Colonic mucosa (tissue), 4 donors: ENCODE measurements at regions not wholly inside any gene's neighbourhood (a gene's known extent, or its start where the extent isn't known, plus 50 kb on each side); places are given as distances from the start of the nearest gene placed in this dataset.

Experiments used
- DNase-seq: peaks from one replicate; pipeline ENCODE4 v3.0.0-alpha.2; 2020
- H3K27ac ChIP-seq: fragments of 200-600 bp; one replicate; pipeline ENCODE4 v1.8.0; 2021
- H3K27me3 ChIP-seq: fragments of 200-600 bp; one replicate; pipeline ENCODE4 v1.8.0; 2021
- H3K36me3 ChIP-seq: fragments of 200-600 bp; one replicate; pipeline ENCODE4 v1.8.0; 2021
- H3K4me1 ChIP-seq: fragments of 200-600 bp; one replicate; pipeline ENCODE4 v1.8.0; 2021; ENCODE audit warnings: mild to moderate bottlenecking
- H3K4me3 ChIP-seq: fragments of 200-600 bp; one replicate; pipeline ENCODE4 v1.8.0; 2021
- H3K9ac ChIP-seq, 2 donors: one replicate each; pipeline ENCODE4 v1.7.0; 2013; ENCODE audit warnings: control low read depth in 2 of 2, low read depth in 2 of 2, low read length in 2 of 2
- H3K9me3 ChIP-seq: fragments of 200-600 bp; one replicate; pipeline ENCODE4 v1.8.0; 2021
- CTCF ChIP-seq: fragments of 200-600 bp; IDR thresholded peaks from one replicate; pipeline ENCODE4 v1.8.0; 2022; ENCODE audit warnings: antibody characterized with exemption, mild to moderate bottlenecking
- intact Hi-C: fragments of 100-400 bp; cut with DNase I; formaldehyde crosslinking; loops from one replicate; pipeline ENCODE4 v1.14.1; 2022
- donor health status: healthy.
- donor health status: DM: no; HTN: no; CAD: no.
- donor health status: DM: no; HTN: no; CAD: no.

GRCh38 chr7:118846977-118847376, 622.5 kb downstream of the ANKRD7 start:
- Histone ChIP-seq H3K27ac (no peak overlapping the region), H3K4me1 (no peaks in the 10 kb centered on the region), H3K36me3 (no peaks in the 10 kb centered on the region), H3K9me3 (no peaks in the 10 kb centered on the region), H3K27me3 (no peaks in the 10 kb centered on the region), H3K4me3 (no peak overlapping the region), H3K9ac (no peak overlapping the region)
- TF ChIP-seq CTCF = no peak
- no peak for DNase-seq
- intact Hi-C loops = no loop called here

GRCh38 chr7:118855290-118855689, 630.8 kb downstream of the ANKRD7 start:
- TF ChIP-seq CTCF = no peak
- DNase-seq = no peak
- intact Hi-C loops = no loop called here
- no peaks in the 10 kb centered on the region for H3K27me3 ChIP-seq
- H3K27ac ChIP-seq = no peak overlapping the region
- H3K4me1 ChIP-seq = no peaks in the 10 kb centered on the region
- H3K9ac ChIP-seq = no peak overlapping the region
- H3K4me3 ChIP-seq = no peak overlapping the region
- no peaks in the 10 kb centered on the region for H3K9me3 ChIP-seq
- H3K36me3 ChIP-seq = no peaks in the 10 kb centered on the region

- Histone ChIP-seq H3K36me3 (no peaks in the 10 kb centered on the region), H3K9me3 (no peaks in the 10 kb centered on the region), H3K4me1 (no peaks in the 10 kb centered on the region), H3K9ac (no peak overlapping the region), H3K27ac (no peak overlapping the region), H3K27me3 (no peaks in the 10 kb centered on the region), H3K4me3 (no peak overlapping the region)
- no peak for DNase-seq
- TF ChIP-seq CTCF = no peak
- intact Hi-C loops = no loop called here
Observed at GRCh38 chr7:118858651-118859149, 634.2 kb downstream of the ANKRD7 start.

GRCh38 chr7:118861581-118861980, 637.1 kb downstream of the ANKRD7 start:
- intact Hi-C loops = no loop called here
- no peak for TF ChIP-seq CTCF

GRCh38 chr7:118862740-118863139, 638.2 kb downstream of the ANKRD7 start:
- Histone ChIP-seq H3K27ac (no peak overlapping the region), H3K27me3 (no peaks in the 10 kb centered on the region), H3K9ac (no peak overlapping the region), H3K4me1 (no peaks in the 10 kb centered on the region), H3K36me3 (no peaks in the 10 kb centered on the region), H3K4me3 (no peak overlapping the region), H3K9me3 (no peaks in the 10 kb centered on the region)
- no peak for TF ChIP-seq CTCF
- DNase-seq = no peak
- intact Hi-C loops = no loop called here

More at GRCh38 chr7:118861581-118861980, 637.1 kb downstream of the ANKRD7 start:
- Histone ChIP-seq H3K27ac (no peak overlapping the region), H3K4me3 (no peak overlapping the region), H3K36me3 (no peaks in the 10 kb centered on the region), H3K9me3 (no peaks in the 10 kb centered on the region), H3K27me3 (no peaks in the 10 kb centered on the region), H3K9ac (no peak overlapping the region), H3K4me1 (no peaks in the 10 kb centered on the region)
- no peak for DNase-seq

- no peak for DNase-seq
- H3K9ac ChIP-seq = no peak overlapping the region
- no peaks in the 10 kb centered on the region for H3K4me1 ChIP-seq
- no peaks in the 10 kb centered on the region for H3K36me3 ChIP-seq
- no peaks in the 10 kb centered on the region for H3K27me3 ChIP-seq
- intact Hi-C loops = no loop called here
- TF ChIP-seq CTCF = no peak
- H3K27ac ChIP-seq = no peak overlapping the region
- no peak overlapping the region for H3K4me3 ChIP-seq
- H3K9me3 ChIP-seq = no peaks in the 10 kb centered on the region
Observed at GRCh38 chr7:118863966-118864365, 639.5 kb downstream of the ANKRD7 start.
